ENCODE measurements at regions not wholly inside any gene's neighbourhood (a gene's known extent, or its start where the extent isn't known, plus 50 kb on each side); places are given as distances from the start of the nearest gene placed in this dataset.
A peak's percentile ranks its signal among the peaks of the same experiment; 100 is the strongest.

GRCh38 chr7:25069900-25070443 is 55.1 kb downstream of the CYCS start:
- peak overlapping the region; percentile 40 for H3K4me3 ChIP-seq (ENCODE audit: low read length)
- H3K4me1 ChIP-seq (ENCODE audit: control insufficient read depth, insufficient read depth, low read length), result peaks cover 7% of the 10 kb centered on the region
- H3K9ac ChIP-seq (ENCODE audit: low read depth, low read length), result peak overlapping the region; percentile 46
- H3K9me3 ChIP-seq (replicated peaks; ENCODE audit: low read length), result no peaks in the 10 kb centered on the region
- H3K36me3 ChIP-seq (ENCODE audit: insufficient read depth, low read length), result no peaks in the 10 kb centered on the region
- peak overlapping the region; percentile 71 for H3K4me2 ChIP-seq (ENCODE audit: low read length)
- no peaks in the 10 kb centered on the region for H3K27me3 ChIP-seq (ENCODE audit: control insufficient read depth, insufficient read depth, low read length)

GRCh38 chr7:25068502-25069213 is 56.4 kb downstream of the CYCS start:
- H3K9me3 ChIP-seq (replicated peaks; ENCODE audit: low read length), result no peaks in the 10 kb centered on the region
- no peaks in the 10 kb centered on the region for H3K36me3 ChIP-seq (ENCODE audit: insufficient read depth, low read length)
- H3K4me1 ChIP-seq (ENCODE audit: control insufficient read depth, insufficient read depth, low read length), result peaks cover 7% of the 10 kb centered on the region
- no peak overlapping the region for H3K4me2 ChIP-seq (ENCODE audit: low read length)
- no peak overlapping the region for H3K4me3 ChIP-seq (ENCODE audit: low read length)
- H3K27me3 ChIP-seq (ENCODE audit: control insufficient read depth, insufficient read depth, low read length), result no peaks in the 10 kb centered on the region
- no peak overlapping the region for H3K9ac ChIP-seq (ENCODE audit: low read depth, low read length)

GRCh38 chr7:25067726-25068501 is 57.1 kb downstream of the CYCS start:
- Histone ChIP-seq H3K4me3 (ENCODE audit: low read length) (no peak overlapping the region), H3K9me3 (replicated peaks; ENCODE audit: low read length) (no peaks in the 10 kb centered on the region), H3K4me2 (ENCODE audit: low read length) (no peak overlapping the region), H3K36me3 (ENCODE audit: insufficient read depth, low read length) (no peaks in the 10 kb centered on the region), H3K27me3 (ENCODE audit: control insufficient read depth, insufficient read depth, low read length) (no peaks in the 10 kb centered on the region), H3K4me1 (ENCODE audit: control insufficient read depth, insufficient read depth, low read length) (peaks cover 3% of the 10 kb centered on the region), H3K9ac (ENCODE audit: low read depth, low read length) (no peak overlapping the region)

GRCh38 chr7:25066253-25066652 is 58.8 kb downstream of the CYCS start:
- Histone ChIP-seq H3K27me3 (ENCODE audit: control insufficient read depth, insufficient read depth, low read length) (no peaks in the 10 kb centered on the region), H3K9me3 (replicated peaks; ENCODE audit: low read length) (no peaks in the 10 kb centered on the region), H3K4me1 (ENCODE audit: control insufficient read depth, insufficient read depth, low read length) (peaks cover 3% of the 10 kb centered on the region), H3K4me2 (ENCODE audit: low read length) (no peak overlapping the region), H3K36me3 (ENCODE audit: insufficient read depth, low read length) (no peaks in the 10 kb centered on the region), H3K4me3 (ENCODE audit: low read length) (no peak overlapping the region), H3K9ac (ENCODE audit: low read depth, low read length) (no peak overlapping the region)

- H3K4me2 ChIP-seq (ENCODE audit: low read length), result no peak overlapping the region
- no peaks in the 10 kb centered on the region for H3K36me3 ChIP-seq (ENCODE audit: insufficient read depth, low read length)
- no peaks in the 10 kb centered on the region for H3K4me1 ChIP-seq (ENCODE audit: control insufficient read depth, insufficient read depth, low read length)
- H3K4me3 ChIP-seq (ENCODE audit: low read length), result no peak overlapping the region
- H3K27me3 ChIP-seq (ENCODE audit: control insufficient read depth, insufficient read depth, low read length), result no peaks in the 10 kb centered on the region
- H3K9me3 ChIP-seq (replicated peaks; ENCODE audit: low read length), result no peaks in the 10 kb centered on the region
- no peak overlapping the region for H3K9ac ChIP-seq (ENCODE audit: low read depth, low read length)
Observed at GRCh38 chr7:25062380-25062779, 62.7 kb downstream of the CYCS start.

- Histone ChIP-seq H3K4me1 (ENCODE audit: control insufficient read depth, insufficient read depth, low read length) (no peaks in the 10 kb centered on the region), H3K36me3 (ENCODE audit: insufficient read depth, low read length) (no peaks in the 10 kb centered on the region), H3K9ac (ENCODE audit: low read depth, low read length) (no peak overlapping the region), H3K4me2 (ENCODE audit: low read length) (no peak overlapping the region), H3K9me3 (replicated peaks; ENCODE audit: low read length) (no peaks in the 10 kb centered on the region), H3K27me3 (ENCODE audit: control insufficient read depth, insufficient read depth, low read length) (no peaks in the 10 kb centered on the region), H3K4me3 (ENCODE audit: low read length) (no peak overlapping the region)
Observed at GRCh38 chr7:25060487-25061055, 64.5 kb downstream of the CYCS start.

- Histone ChIP-seq H3K4me2 (ENCODE audit: low read length) (no peak overlapping the region), H3K9ac (ENCODE audit: low read depth, low read length) (no peak overlapping the region)
Observed at GRCh38 chr7:25059576-25059975, 65.5 kb downstream of the CYCS start.

GRCh38 chr7:25056368-25056767 is 68.7 kb downstream of the CYCS start:
- Histone ChIP-seq H3K36me3 (ENCODE audit: insufficient read depth, low read length) (no peaks in the 10 kb centered on the region), H3K9ac (ENCODE audit: low read depth, low read length) (no peak overlapping the region), H3K4me2 (ENCODE audit: low read length) (no peak overlapping the region), H3K27me3 (ENCODE audit: control insufficient read depth, insufficient read depth, low read length) (peaks cover 6% of the 10 kb centered on the region), H3K4me3 (ENCODE audit: low read length) (no peak overlapping the region), H3K4me1 (ENCODE audit: control insufficient read depth, insufficient read depth, low read length) (no peaks in the 10 kb centered on the region), H3K9me3 (replicated peaks; ENCODE audit: low read length) (no peaks in the 10 kb centered on the region)

More at GRCh38 chr7:25059576-25059975, 65.5 kb downstream of the CYCS start:
- Histone ChIP-seq H3K9me3 (replicated peaks; ENCODE audit: low read length) (no peaks in the 10 kb centered on the region), H3K27me3 (ENCODE audit: control insufficient read depth, insufficient read depth, low read length) (no peaks in the 10 kb centered on the region), H3K36me3 (ENCODE audit: insufficient read depth, low read length) (no peaks in the 10 kb centered on the region), H3K4me1 (ENCODE audit: control insufficient read depth, insufficient read depth, low read length) (no peaks in the 10 kb centered on the region), H3K4me3 (ENCODE audit: low read length) (no peak overlapping the region)

GRCh38 chr7:25055520-25056220 is 69.4 kb downstream of the CYCS start:
- Histone ChIP-seq H3K4me3 (ENCODE audit: low read length) (no peak overlapping the region), H3K9ac (ENCODE audit: low read depth, low read length) (no peak overlapping the region), H3K36me3 (ENCODE audit: insufficient read depth, low read length) (no peaks in the 10 kb centered on the region), H3K9me3 (replicated peaks; ENCODE audit: low read length) (no peaks in the 10 kb centered on the region), H3K4me2 (ENCODE audit: low read length) (no peak overlapping the region), H3K27me3 (ENCODE audit: control insufficient read depth, insufficient read depth, low read length) (peaks cover 6% of the 10 kb centered on the region), H3K4me1 (ENCODE audit: control insufficient read depth, insufficient read depth, low read length) (no peaks in the 10 kb centered on the region)

GRCh38 chr7:25054819-25055519 is 70.1 kb downstream of the CYCS start:
- Histone ChIP-seq H3K4me1 (ENCODE audit: control insufficient read depth, insufficient read depth, low read length) (no peaks in the 10 kb centered on the region), H3K36me3 (ENCODE audit: insufficient read depth, low read length) (no peaks in the 10 kb centered on the region), H3K4me2 (ENCODE audit: low read length) (no peak overlapping the region), H3K9me3 (replicated peaks; ENCODE audit: low read length) (no peaks in the 10 kb centered on the region), H3K9ac (ENCODE audit: low read depth, low read length) (no peak overlapping the region), H3K4me3 (ENCODE audit: low read length) (no peak overlapping the region), H3K27me3 (ENCODE audit: control insufficient read depth, insufficient read depth, low read length) (peaks cover 6% of the 10 kb centered on the region)

GRCh38 chr7:25050223-25050622 is 70.2 kb upstream of the OSBPL3 start:
- H3K4me1 ChIP-seq (ENCODE audit: control insufficient read depth, insufficient read depth, low read length), result no peaks in the 10 kb centered on the region
- H3K36me3 ChIP-seq (ENCODE audit: insufficient read depth, low read length), result no peaks in the 10 kb centered on the region
- no peak overlapping the region for H3K4me3 ChIP-seq (ENCODE audit: low read length)
- H3K4me2 ChIP-seq (ENCODE audit: low read length), result no peak overlapping the region
- peaks cover 6% of the 10 kb centered on the region for H3K27me3 ChIP-seq (ENCODE audit: control insufficient read depth, insufficient read depth, low read length)
- H3K9me3 ChIP-seq (replicated peaks; ENCODE audit: low read length), result no peaks in the 10 kb centered on the region
- H3K9ac ChIP-seq (ENCODE audit: low read depth, low read length), result no peak overlapping the region

Data from skeletal muscle satellite cell (primary cell).